Endothelial cell of umbilical vein (primary cell): ENCODE measurements at regions not wholly inside any gene's neighbourhood (a gene's known extent, or its start where the extent isn't known, plus 50 kb on each side); places are given as distances from the start of the nearest gene placed in this dataset.

Experiments used
- BruUV-seq: library from RNA; stranded (reverse); fragments of 400-500 nt; replicated peaks from 2 replicates; lab custom pipeline; 2021; lab: Mats Ljungman, UMichigan
- CTCF ChIA-PET: fragments of 300-600, 350-600 bp; sonication (Branson Sonifier 250); formaldehyde crosslinking; loops from one replicate; lab custom pipeline; 2021; ENCODE audit warnings: antibody characterized with exemption, inconsistent platforms; lab: Charles Lee
- POLR2A ChIA-PET: fragments of 300-600, 350-600 bp; sonication (Branson Sonifier 250); formaldehyde crosslinking; loops from one replicate; lab custom pipeline; 2021; ENCODE audit warnings: antibody characterized with exemption, inconsistent platforms; lab: Charles Lee
- DNase-seq: peaks from one replicate; pipeline ENCODE4 v3.0.0-alpha.2; 2011; ENCODE audit warnings: low read depth, low spot score
- FAIRE-seq: peaks from 2 replicates; lab custom pipeline; 2011; peaks lifted over from hg19 to GRCh38; lab: Jason Lieb, UNC
- H2AFZ ChIP-seq: 2 replicates; pipeline ENCODE4 v1.6.0; 2012; ENCODE audit warnings: low read depth, low read length, control low read depth, inconsistent platforms
- H3K27ac ChIP-seq: 2 replicates; pipeline ENCODE4 v1.5.1; 2011; ENCODE audit warnings: low read depth, mild to moderate bottlenecking, control low read depth, low read length, moderate library complexity; ENCODE audit not compliant: insufficient read depth
- H3K27me3 ChIP-seq, 2 experiments: 2 replicates each; pipeline versions ENCODE4 v1.6.0 to v1.6.1; 2011; ENCODE audit warnings: low read length in 2 of 2, mixed read lengths in 1 of 2; ENCODE audit not compliant: control insufficient read depth in 2 of 2, insufficient read depth in 2 of 2
- H3K36me3 ChIP-seq, 2 experiments: 2 replicates in 1 of 2; 3 replicates in 1 of 2; pipeline ENCODE4 v1.5.1; 2011; ENCODE audit warnings: low read length in 2 of 2, mild to moderate bottlenecking in 1 of 2, moderate library complexity in 1 of 2; ENCODE audit not compliant: control insufficient read depth in 2 of 2, insufficient read depth in 2 of 2; ENCODE audit errors: extremely low read depth in 1 of 2
- H3K4me1 ChIP-seq: 3 replicates; pipeline ENCODE4 v1.5.1; 2011; ENCODE audit warnings: mild to moderate bottlenecking, low read length; ENCODE audit not compliant: control insufficient read depth, insufficient read depth; ENCODE audit errors: extremely low read depth
- H3K4me2 ChIP-seq: 2 replicates; pipeline ENCODE4 v1.6.1; 2011; ENCODE audit warnings: low read length, control low read depth, mixed read lengths; ENCODE audit not compliant: insufficient read depth
- H3K4me3 ChIP-seq, 3 experiments: fragments of 200-600 bp in 1 of 3; sonication (generic), shearing (Covaris generic) in 1 of 3; replicated peaks in 1 of 3; 2 replicates each; pipeline ENCODE4 v1.5.1; 2011 to 2016; ENCODE audit warnings: control low read depth in 3 of 3, low read length in 3 of 3, mild to moderate bottlenecking in 2 of 3, inconsistent platforms in 1 of 3, low read depth in 1 of 3, moderate library complexity in 1 of 3; ENCODE audit not compliant: insufficient read depth in 1 of 3
- H3K79me2 ChIP-seq: 2 replicates; pipeline ENCODE4 v1.6.0; 2012; ENCODE audit warnings: low read length, inconsistent platforms; ENCODE audit not compliant: control insufficient read depth, insufficient read depth
- H3K9ac ChIP-seq: replicated peaks from 2 replicates; pipeline ENCODE3; 2011; ENCODE audit warnings: low read length, control low read depth; ENCODE audit not compliant: insufficient read depth; ENCODE audit errors: extremely low read depth
- H3K9me1 ChIP-seq: replicated peaks from 3 replicates; pipeline ENCODE4 v1.6.0; 2011; ENCODE audit warnings: mild to moderate bottlenecking, low read length; ENCODE audit not compliant: control insufficient read depth, insufficient read depth; ENCODE audit errors: extremely low read depth
- H3K9me3 ChIP-seq: replicated peaks from 2 replicates; pipeline ENCODE4 v1.5.1; 2012; ENCODE audit warnings: low read length, inconsistent platforms; ENCODE audit not compliant: control insufficient read depth, insufficient read depth
- H4K20me1 ChIP-seq: replicated peaks from 2 replicates; pipeline ENCODE3; 2011; ENCODE audit warnings: mild to moderate bottlenecking, low read length; ENCODE audit not compliant: control insufficient read depth, insufficient read depth; ENCODE audit errors: extremely low read depth
- CTCF ChIP-seq, 2 donors: IDR thresholded peaks; 1 replicate in 1 of 2; 2 replicates in 1 of 2; pipeline ENCODE4 v1.5.1; 2011; ENCODE audit warnings: low read length in 2 of 2, mild to moderate bottlenecking in 2 of 2, moderate library complexity in 2 of 2, control low read depth in 1 of 2, inconsistent platforms in 1 of 2, low read depth in 1 of 2; ENCODE audit not compliant: insufficient read depth in 1 of 2; ENCODE audit errors: extremely low read depth in 1 of 2
- EZH2 ChIP-seq: IDR thresholded peaks from 2 replicates; pipeline ENCODE4 v1.6.1; 2012; ENCODE audit warnings: borderline replicate concordance, low read depth, mild to moderate bottlenecking, moderate library complexity, low read length, inconsistent platforms; ENCODE audit not compliant: severe bottlenecking
- FOS ChIP-seq: IDR thresholded peaks from 2 replicates; pipeline ENCODE4 v1.6.1; 2011; ENCODE audit warnings: mild to moderate bottlenecking, low read length, moderate library complexity, borderline replicate concordance; ENCODE audit not compliant: insufficient read depth
- GATA2 ChIP-seq: IDR thresholded peaks from 2 replicates; pipeline ENCODE4 v1.7.0; 2011; ENCODE audit warnings: low read depth, mild to moderate bottlenecking, moderate library complexity, mixed read lengths, low read length; ENCODE audit not compliant: insufficient read length, insufficient read depth
- JUN ChIP-seq: IDR thresholded peaks from 2 replicates; pipeline ENCODE4 v1.6.1; 2011; ENCODE audit warnings: borderline replicate concordance, low read depth; ENCODE audit not compliant: insufficient read length, insufficient read depth
- MYC ChIP-seq: IDR thresholded peaks from one replicate; pipeline ENCODE4 v1.6.1; 2011; ENCODE audit warnings: mild to moderate bottlenecking, low read depth, low read length
- POLR2A ChIP-seq: IDR thresholded peaks from 2 replicates; pipeline ENCODE4 v1.6.1; 2012; ENCODE audit warnings: low read depth, mild to moderate bottlenecking, control low read depth, low read length
- POLR2AphosphoS5 ChIP-seq: IDR thresholded peaks from 2 replicates; pipeline ENCODE4 v1.6.1; 2012; ENCODE audit warnings: low read depth, mild to moderate bottlenecking, control low read depth, low read length, moderate library complexity; ENCODE audit not compliant: insufficient read depth
- dilution Hi-C: fragments of 300-500 bp; cut with MboI; formaldehyde crosslinking; loops from one replicate; pipeline ENCODE4 v1.15.0; 2019; ENCODE audit warnings: low sequenced_read_pairs; ENCODE audit not compliant: extremely low pct_ligation_motif_present
- intact Hi-C: fragments of 100-400 bp; cut with micrococcal nuclease; formaldehyde crosslinking; loops from one replicate; pipeline ENCODE4 v1.10.0; 2022
- TF ChIP-seq, protein P1 (sequence below): IDR thresholded peaks from 2 replicates; pipeline ENCODE4 v1.6.1; 2011; ENCODE audit not compliant: insufficient read depth, insufficient read length

DNA sequence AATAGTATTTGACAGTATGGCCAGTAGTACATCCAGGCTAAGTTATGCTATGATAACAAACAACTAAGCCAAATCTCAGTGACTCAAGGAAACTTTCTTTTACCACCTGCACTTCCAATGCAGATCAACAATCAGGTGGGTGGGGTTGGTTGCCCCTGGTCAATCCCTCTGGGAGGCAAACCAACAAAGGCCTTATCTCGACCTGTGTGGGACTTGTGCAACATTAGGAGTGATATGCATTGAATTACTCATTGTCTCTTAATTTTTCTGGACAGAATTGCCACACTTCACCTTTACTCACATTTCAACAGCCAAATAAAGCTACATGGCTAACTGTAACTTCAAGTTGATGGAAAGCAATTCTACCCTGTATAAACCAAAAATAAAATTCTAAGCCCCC lies 1049.3 kb upstream of the CDH2 start:
- no peaks in the 10 kb centered on the region for H3K9me3 ChIP-seq
- dilution Hi-C loops = no loop called here
- no peak overlapping the region for H2AFZ ChIP-seq
- H3K9ac ChIP-seq = no peak overlapping the region
- no peak overlapping the region for H3K4me3 ChIP-seq
- ChIA-PET CTCF (no interaction called here), POLR2A (no interaction called here)
- DNase-seq = no peak
- H3K36me3 ChIP-seq = no peaks in the 10 kb centered on the region
- BruUV-seq = no TSS peak
- no peaks in the 10 kb centered on the region for H3K27me3 ChIP-seq
- H4K20me1 ChIP-seq = no peaks in the 10 kb centered on the region
- intact Hi-C loops = no loop called here
- no peaks in the 10 kb centered on the region for H3K79me2 ChIP-seq
- TF ChIP-seq, protein P1, sequence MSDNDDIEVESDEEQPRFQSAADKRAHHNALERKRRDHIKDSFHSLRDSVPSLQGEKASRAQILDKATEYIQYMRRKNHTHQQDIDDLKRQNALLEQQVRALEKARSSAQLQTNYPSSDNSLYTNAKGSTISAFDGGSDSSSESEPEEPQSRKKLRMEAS = no peak
- TF ChIP-seq JUN = no peak
- TF ChIP-seq POLR2AphosphoS5 = no peak
- no peak for TF ChIP-seq CTCF (IDR thresholded peaks at IDR 0.05; ENCODE audit: extremely low read depth in 1 of 2, insufficient read depth in 1 of 2, low read depth in 1 of 2, low read length in 2 of 2)
- TF ChIP-seq EZH2 = no peak
- no peak for TF ChIP-seq POLR2A
- TF ChIP-seq FOS = no peak
- TF ChIP-seq MYC = no peak
- no peak for TF ChIP-seq GATA2
- H3K9me1 ChIP-seq = no peaks in the 10 kb centered on the region
- H3K4me1 ChIP-seq = no peaks in the 10 kb centered on the region
- FAIRE-seq = no peak
- no peak overlapping the region for H3K4me2 ChIP-seq
- H3K27ac ChIP-seq = no peak overlapping the region
